ENCODE measurements at regions not wholly inside any gene's neighbourhood (a gene's known extent, or its start where the extent isn't known, plus 50 kb on each side); places are given as distances from the start of the nearest gene placed in this dataset.

- no peak for DNase-seq
Observed at GRCh38 chr15:62758126-62758951, 284.2 kb upstream of the TPM1 start.

GRCh38 chr15:62758952-62759349, 283.6 kb upstream of the TPM1 start:
- no peak for DNase-seq

GRCh38 chr15:62760538-62760937, 282.0 kb upstream of the TPM1 start:
- no peak for DNase-seq

- DNase-seq, result no peak
Observed at GRCh38 chr15:62765916-62766315, 276.6 kb upstream of the TPM1 start.

GRCh38 chr15:62766599-62766998, 275.9 kb upstream of the TPM1 start:
- DNase-seq, result no peak

- no peak for DNase-seq
Observed at GRCh38 chr15:62769604-62770003, 272.9 kb upstream of the TPM1 start.

GRCh38 chr15:62770111-62770660, 272.4 kb upstream of the TPM1 start:
- DNase-seq, result no peak

- DNase-seq, result no peak
Observed at GRCh38 chr15:62770752-62771151, 271.8 kb upstream of the TPM1 start.

GRCh38 chr15:62771234-62771633, 271.3 kb upstream of the TPM1 start:
- no peak for DNase-seq

GRCh38 chr15:62773369-62774165, 269.0 kb upstream of the TPM1 start:
- DNase-seq, result no peak

- no peak for DNase-seq
Observed at GRCh38 chr15:62775932-62776331, 266.6 kb upstream of the TPM1 start.

GRCh38 chr15:62777671-62778070, 264.9 kb upstream of the TPM1 start:
- no peak for DNase-seq

GRCh38 chr15:62779036-62779770, 263.3 kb upstream of the TPM1 start:
- no peak for DNase-seq

- DNase-seq, result no peak
Observed at GRCh38 chr15:62779899-62780298, 262.6 kb upstream of the TPM1 start.

- DNase-seq, result no peak
Observed at GRCh38 chr15:62781081-62781497, 261.5 kb upstream of the TPM1 start.

- peak; percentile 30 for DNase-seq
Observed at GRCh38 chr15:62782071-62782841, 260.3 kb upstream of the TPM1 start.

- DNase-seq, result no peak
Observed at GRCh38 chr15:62782896-62783295, 259.7 kb upstream of the TPM1 start.

- DNase-seq, result no peak
Observed at GRCh38 chr15:62783303-62783957, 259.1 kb upstream of the TPM1 start.

- DNase-seq, result no peak
Observed at GRCh38 chr15:62785881-62786828, 256.4 kb upstream of the TPM1 start.

- DNase-seq, result no peak
Observed at GRCh38 chr15:62787401-62787800, 255.1 kb upstream of the TPM1 start.

GRCh38 chr15:62788224-62788623, 254.3 kb upstream of the TPM1 start:
- DNase-seq, result no peak

Data from NCI-H1092 (cell line).